Stimulated activated memory B cell treated with anti-CD40 and anti-IgM and Interleukin-4, amounts not matched to agents 10 μg/mL and 1 μg/mL and 100 μg/mL, for 72 hours (primary cell): ENCODE measurements at regions not wholly inside any gene's neighbourhood (a gene's known extent, or its start where the extent isn't known, plus 50 kb on each side); places are given as distances from the start of the nearest gene placed in this dataset.

ENCODE experiments used
- ATAC-seq: fragments of 150-1000 bp; cut with Tn5 transposase; 2 replicates; pipeline ENCODE4 v1.10.0; 2021
- H3K27ac Mint-ChIP-seq: one replicate; pipeline ENCODE4 v1.8.0; 2022; ENCODE audit warnings: mild to moderate bottlenecking, mixed read lengths
- H3K27me3 Mint-ChIP-seq: one replicate; pipeline ENCODE4 v1.8.0; 2022; ENCODE audit warnings: mixed read lengths
- H3K36me3 Mint-ChIP-seq: one replicate; pipeline ENCODE4 v1.8.0; 2022; ENCODE audit warnings: mixed read lengths
- H3K4me1 Mint-ChIP-seq: one replicate; pipeline ENCODE4 v1.8.0; 2022; ENCODE audit warnings: mixed read lengths
- H3K4me3 Mint-ChIP-seq: one replicate; pipeline ENCODE4 v1.8.0; 2022; ENCODE audit warnings: mild to moderate bottlenecking, moderate library complexity, mixed read lengths
- H3K9me3 Mint-ChIP-seq: one replicate; pipeline ENCODE4 v1.8.0; 2022; ENCODE audit warnings: mixed read lengths

- no peak for ATAC-seq
Observed at GRCh38 chr16:85254921-85255320, 142.6 kb upstream of the CIBAR2 start.

GRCh38 chr16:85255777-85256176 is 143.5 kb upstream of the CIBAR2 start:
- H3K4me1 Mint-ChIP-seq, result peaks cover 14% of the 10 kb centered on the region
- no peak overlapping the region for H3K27ac Mint-ChIP-seq
- H3K36me3 Mint-ChIP-seq, result no peaks in the 10 kb centered on the region
- no peak for ATAC-seq
- peaks cover 70% of the 10 kb centered on the region for H3K27me3 Mint-ChIP-seq
- H3K4me3 Mint-ChIP-seq, result no peak overlapping the region
- no peaks in the 10 kb centered on the region for H3K9me3 Mint-ChIP-seq

More at GRCh38 chr16:85254921-85255320, 142.6 kb upstream of the CIBAR2 start:
- Mint-ChIP-seq H3K36me3 (no peaks in the 10 kb centered on the region), H3K27ac (no peak overlapping the region), H3K27me3 (peaks cover 61% of the 10 kb centered on the region), H3K4me3 (no peak overlapping the region), H3K9me3 (no peaks in the 10 kb centered on the region), H3K4me1 (peaks cover 14% of the 10 kb centered on the region)

DNA sequence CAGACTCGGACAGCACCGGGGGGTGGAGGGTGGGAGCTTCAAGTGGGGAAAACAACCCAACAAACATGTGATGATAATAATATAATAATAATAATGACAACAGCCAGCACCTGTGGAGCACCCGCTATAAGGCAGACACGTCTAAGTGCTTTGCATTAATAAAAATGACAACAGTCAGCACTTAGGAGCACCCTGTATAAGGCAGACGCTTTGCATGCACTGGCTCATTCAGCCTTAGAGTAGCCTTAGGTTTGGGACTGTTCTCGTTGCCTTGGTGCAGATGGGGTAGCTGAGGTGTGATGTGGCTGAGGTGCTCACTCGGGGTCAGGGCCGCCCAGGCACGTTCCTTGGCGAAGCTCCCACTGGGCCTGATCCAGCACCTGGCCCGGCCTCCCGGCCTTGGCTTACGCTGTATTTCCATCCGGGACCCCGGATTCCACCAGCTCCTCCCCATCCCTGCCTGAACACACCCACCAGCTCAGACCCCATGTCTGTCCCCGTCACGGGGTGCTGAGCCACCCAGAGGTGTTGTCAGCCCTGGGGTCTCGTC is 144.0 kb upstream of the CIBAR2 start:
- Mint-ChIP-seq H3K4me3 (no peak overlapping the region), H3K27me3 (peaks cover 73% of the 10 kb centered on the region), H3K4me1 (peaks cover 19% of the 10 kb centered on the region), H3K9me3 (no peaks in the 10 kb centered on the region), H3K27ac (no peak overlapping the region), H3K36me3 (no peaks in the 10 kb centered on the region)
- no peak for ATAC-seq

DNA sequence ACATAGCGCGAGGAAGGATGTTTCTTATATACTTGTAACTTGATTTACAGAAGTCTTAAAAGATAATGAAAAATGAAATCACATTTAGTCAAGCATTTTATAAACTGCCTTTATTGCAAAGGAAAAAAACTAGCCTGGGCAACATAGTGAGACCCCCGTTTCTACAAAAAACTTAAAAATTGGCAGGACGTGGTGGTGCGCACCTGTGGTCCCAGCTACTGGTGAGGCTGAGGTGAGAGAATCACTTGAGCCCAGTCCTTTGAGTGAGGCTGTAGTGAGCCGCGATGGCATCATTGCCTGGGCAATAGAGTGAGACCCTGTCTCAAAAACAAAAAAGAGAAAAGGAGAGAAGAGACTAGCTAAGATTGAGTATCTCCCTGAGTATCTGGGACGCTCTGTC is 145.2 kb upstream of the CIBAR2 start:
- H3K9me3 Mint-ChIP-seq, result no peaks in the 10 kb centered on the region
- no peak overlapping the region for H3K27ac Mint-ChIP-seq
- no peak overlapping the region for H3K4me3 Mint-ChIP-seq
- ATAC-seq, result no peak
- no peaks in the 10 kb centered on the region for H3K36me3 Mint-ChIP-seq
- H3K4me1 Mint-ChIP-seq, result peaks cover 31% of the 10 kb centered on the region
- H3K27me3 Mint-ChIP-seq, result peaks cover 70% of the 10 kb centered on the region

DNA sequence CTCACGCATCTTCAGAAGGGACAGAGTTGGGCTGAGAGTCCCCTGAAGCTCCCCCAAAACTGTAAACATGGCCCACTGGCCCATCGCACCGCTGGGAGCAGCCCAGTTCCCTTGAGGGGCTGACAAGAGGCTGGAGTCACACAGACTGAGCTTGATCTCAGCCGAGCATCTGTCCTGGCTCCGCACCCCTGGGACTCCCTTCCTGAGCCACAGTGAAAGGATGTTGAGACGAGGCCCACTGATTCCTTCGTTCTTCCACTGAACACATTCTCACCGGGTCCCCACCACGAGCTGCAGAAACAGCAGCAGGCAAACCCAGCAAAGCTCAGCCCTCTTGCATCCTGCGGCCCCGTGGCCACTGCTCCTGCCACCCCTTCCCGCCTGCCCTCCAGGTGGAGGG is 145.9 kb upstream of the CIBAR2 start:
- ATAC-seq, result no peak
- Mint-ChIP-seq H3K4me3 (no peak overlapping the region), H3K36me3 (no peaks in the 10 kb centered on the region), H3K27ac (no peak overlapping the region), H3K4me1 (peaks cover 34% of the 10 kb centered on the region), H3K9me3 (no peaks in the 10 kb centered on the region), H3K27me3 (peaks cover 70% of the 10 kb centered on the region)

DNA sequence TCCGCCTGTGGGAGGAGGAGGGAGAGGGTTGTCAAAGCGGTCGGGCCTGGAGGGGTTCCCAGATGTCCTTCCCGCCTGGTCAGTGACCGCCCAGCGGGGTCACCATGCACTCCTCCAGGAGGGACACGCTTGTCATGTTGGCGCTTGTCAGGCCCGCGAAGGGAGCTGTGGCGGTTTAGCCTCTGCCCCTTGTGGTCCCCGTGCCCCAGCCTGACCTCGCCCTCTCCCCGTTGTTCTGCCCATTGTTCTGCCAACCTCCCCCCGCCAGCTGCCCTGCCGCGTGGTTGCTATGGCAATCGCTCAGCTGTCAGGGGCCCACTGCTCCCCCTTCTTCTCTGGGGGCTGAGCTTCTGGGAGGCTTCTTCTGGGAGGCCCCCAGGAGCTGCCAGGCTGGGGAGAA is 146.4 kb upstream of the CIBAR2 start:
- no peaks in the 10 kb centered on the region for H3K36me3 Mint-ChIP-seq
- peaks cover 69% of the 10 kb centered on the region for H3K27me3 Mint-ChIP-seq
- no peak overlapping the region for H3K27ac Mint-ChIP-seq
- no peak for ATAC-seq
- no peaks in the 10 kb centered on the region for H3K9me3 Mint-ChIP-seq
- no peak overlapping the region for H3K4me3 Mint-ChIP-seq
- peaks cover 34% of the 10 kb centered on the region for H3K4me1 Mint-ChIP-seq

DNA sequence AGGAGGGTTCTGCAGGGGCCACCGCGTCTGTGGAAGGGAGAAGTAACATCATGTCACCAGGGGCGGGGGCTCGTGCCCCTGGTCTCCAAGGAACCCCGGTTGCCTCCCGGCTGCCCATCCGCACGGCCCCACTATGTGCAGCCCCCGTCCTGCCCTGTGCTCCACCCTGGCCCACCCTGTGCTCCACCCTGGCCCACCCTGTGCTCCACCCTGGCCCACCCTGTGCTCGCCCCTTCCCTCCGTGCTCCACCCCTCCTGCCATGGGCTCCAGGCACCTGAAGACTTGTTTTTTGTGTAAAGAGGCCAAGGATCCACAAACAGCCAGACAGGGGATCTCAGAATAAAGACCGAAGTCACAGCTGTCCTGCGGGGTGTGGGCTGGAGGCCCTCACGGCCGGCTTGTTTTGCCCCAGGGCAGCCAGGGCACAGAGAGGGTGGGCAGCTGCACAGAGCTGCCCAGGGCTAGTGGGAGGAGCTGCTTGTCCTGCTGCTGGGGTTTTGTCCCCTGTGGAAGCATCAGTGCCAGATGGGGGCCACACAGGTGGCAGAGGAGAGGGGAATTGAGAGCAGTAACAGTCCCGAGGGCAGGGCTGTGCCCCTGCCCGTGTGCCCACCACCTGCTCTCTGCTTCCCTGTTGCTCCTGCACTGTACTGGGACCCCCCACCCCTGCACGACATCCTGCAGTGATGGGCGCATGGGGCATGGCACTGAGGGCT is 147.0 kb upstream of the CIBAR2 start:
- Mint-ChIP-seq H3K27ac (no peak overlapping the region), H3K27me3 (peaks cover 69% of the 10 kb centered on the region), H3K4me1 (peaks cover 34% of the 10 kb centered on the region), H3K36me3 (no peaks in the 10 kb centered on the region), H3K9me3 (no peaks in the 10 kb centered on the region), H3K4me3 (no peak overlapping the region)
- no peak for ATAC-seq

DNA sequence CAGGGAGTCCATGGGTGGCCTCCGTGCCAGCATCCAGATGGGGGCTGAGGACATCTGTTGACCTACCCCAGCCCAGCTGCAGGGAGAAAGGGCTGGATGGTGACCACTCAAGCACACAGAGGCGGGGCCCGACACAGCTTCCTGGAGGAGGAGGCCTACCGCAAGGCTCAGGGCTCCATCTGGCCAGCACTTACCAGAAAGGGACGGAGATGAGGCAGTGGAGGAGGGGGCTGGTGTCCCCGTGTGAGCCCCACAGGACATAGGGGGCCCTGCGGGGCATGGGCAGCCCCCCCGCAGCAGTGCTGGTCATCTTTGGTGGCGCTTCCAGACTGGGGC is 147.5 kb upstream of the CIBAR2 start:
- Mint-ChIP-seq H3K36me3 (no peaks in the 10 kb centered on the region), H3K4me3 (no peak overlapping the region), H3K27me3 (peaks cover 71% of the 10 kb centered on the region), H3K4me1 (peaks cover 34% of the 10 kb centered on the region), H3K9me3 (no peaks in the 10 kb centered on the region), H3K27ac (no peak overlapping the region)
- no peak for ATAC-seq

DNA sequence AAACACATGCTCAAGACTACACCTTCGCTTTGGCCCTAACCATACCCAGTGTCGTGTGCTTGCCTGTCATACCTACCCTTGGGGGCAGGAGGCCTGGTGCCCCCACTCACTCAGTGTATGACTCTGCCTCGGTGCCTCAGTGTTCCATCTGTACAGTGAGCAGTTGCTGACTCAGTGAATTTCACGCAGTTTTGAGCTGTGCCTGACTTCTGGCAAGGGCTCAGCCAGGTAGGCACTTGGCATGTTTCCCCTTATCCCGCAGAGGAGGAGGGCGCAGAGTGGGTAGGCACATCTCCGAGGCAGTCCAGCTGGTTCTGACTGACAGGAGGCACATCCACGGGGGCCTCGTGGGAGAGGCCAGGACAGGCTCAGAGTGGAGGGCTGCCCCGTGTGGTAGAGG is 148.9 kb upstream of the CIBAR2 start:
- no peak overlapping the region for H3K27ac Mint-ChIP-seq
- peaks cover 81% of the 10 kb centered on the region for H3K27me3 Mint-ChIP-seq
- no peak overlapping the region for H3K4me3 Mint-ChIP-seq
- ATAC-seq, result no peak
- H3K9me3 Mint-ChIP-seq, result no peaks in the 10 kb centered on the region
- peaks cover 34% of the 10 kb centered on the region for H3K4me1 Mint-ChIP-seq
- no peaks in the 10 kb centered on the region for H3K36me3 Mint-ChIP-seq

DNA sequence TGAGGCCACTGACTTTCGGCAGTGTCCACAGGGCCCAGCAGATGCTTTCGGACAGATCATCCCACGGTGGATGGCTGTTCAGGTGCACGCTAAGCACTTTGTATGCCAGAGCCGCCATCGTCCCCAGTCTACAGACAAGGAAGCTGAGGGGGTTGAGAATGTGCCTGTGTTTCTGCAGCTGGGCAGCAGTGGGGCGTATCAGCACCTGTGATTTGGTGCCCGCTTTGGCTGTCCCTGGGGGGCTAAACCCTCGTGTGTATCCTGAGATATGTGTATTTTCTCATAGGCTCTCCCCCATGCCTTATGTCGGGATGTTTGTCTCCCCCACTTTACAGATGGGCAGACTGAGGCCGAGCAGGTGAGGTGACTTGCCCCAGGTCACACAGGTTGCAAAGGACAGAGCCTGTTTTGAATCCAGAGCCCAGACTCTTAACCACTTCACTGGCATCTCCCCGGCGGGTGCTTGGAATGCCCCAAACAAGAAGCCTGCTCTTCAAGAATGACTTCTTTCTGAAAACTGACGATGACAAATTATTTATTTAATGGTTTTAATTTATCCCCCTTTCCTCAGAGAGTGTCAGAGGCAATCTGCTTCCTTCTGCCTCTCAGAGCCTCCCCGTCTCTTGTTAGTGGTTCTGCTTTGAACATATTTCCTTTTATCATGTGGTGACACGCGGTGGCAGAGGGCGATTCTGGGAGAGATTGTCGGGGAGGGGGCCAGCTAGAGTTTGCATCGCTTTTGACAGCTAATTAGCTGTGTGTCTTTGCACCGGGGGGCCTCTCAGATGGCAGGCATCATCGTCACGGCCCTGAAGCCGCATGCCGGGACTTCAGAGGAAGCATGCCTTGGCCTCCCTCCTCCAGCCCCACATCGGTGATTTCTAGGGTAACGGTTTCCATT is 149.6 kb upstream of the CIBAR2 start:
- Mint-ChIP-seq H3K27ac (no peak overlapping the region), H3K4me3 (no peak overlapping the region), H3K4me1 (peaks cover 34% of the 10 kb centered on the region), H3K27me3 (peaks cover 74% of the 10 kb centered on the region), H3K36me3 (no peaks in the 10 kb centered on the region), H3K9me3 (no peaks in the 10 kb centered on the region)
- ATAC-seq, result no peak

DNA sequence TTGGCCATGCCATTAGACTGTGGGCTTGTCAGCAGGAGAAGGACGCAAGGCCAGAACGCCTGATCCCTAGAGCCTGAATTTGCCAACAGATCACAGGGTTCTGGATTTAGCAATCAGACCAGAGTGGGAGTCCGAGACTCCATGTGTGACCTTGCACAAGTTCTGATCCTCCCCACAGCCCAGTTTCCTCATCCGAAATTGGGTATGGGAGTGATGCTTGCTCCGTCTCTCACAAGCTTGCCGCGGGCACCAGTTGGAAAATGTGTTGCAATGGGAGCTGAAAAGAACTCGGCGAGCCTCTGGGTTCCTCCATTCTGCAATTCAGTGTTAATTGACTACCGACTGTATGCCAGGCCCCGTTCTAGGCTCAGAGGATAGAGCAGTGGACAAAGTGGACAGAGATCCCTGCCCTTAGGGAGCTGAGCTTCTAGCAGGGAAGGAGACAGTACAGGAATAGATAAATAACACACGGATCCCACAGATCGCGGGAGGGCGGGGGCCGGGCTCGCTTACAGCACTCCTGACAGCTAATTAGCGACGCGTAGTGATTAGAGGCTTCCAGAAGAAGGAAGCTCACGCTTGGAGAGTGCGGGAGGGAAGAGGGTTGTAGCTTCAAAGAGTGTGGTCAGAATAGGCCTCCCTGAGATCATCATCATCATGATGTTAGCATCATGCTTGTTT is 150.4 kb upstream of the CIBAR2 start:
- Mint-ChIP-seq H3K36me3 (no peaks in the 10 kb centered on the region), H3K27ac (no peak overlapping the region), H3K4me3 (no peak overlapping the region), H3K9me3 (no peaks in the 10 kb centered on the region), H3K27me3 (peaks cover 66% of the 10 kb centered on the region), H3K4me1 (peaks cover 34% of the 10 kb centered on the region)
- no peak for ATAC-seq

DNA sequence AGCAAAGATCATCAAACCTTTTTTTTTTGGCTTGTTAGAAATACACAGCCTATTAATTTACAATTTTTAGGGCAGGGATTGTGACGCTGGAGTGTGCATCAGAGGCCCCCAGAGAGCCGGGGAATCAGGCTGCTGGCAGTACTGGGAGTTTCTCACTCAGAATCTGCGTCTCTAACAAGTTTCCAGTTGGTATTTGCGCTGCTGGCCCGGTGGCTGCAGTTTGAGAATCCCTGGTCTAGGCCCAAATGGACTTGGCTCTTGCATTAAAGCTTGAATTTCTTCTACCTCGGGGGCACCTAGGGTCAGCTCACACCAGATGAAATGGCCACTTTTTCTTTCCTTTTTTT is 150.9 kb upstream of the CIBAR2 start:
- H3K27ac Mint-ChIP-seq, result no peak overlapping the region
- no peak for ATAC-seq
- no peak overlapping the region for H3K4me3 Mint-ChIP-seq
- H3K4me1 Mint-ChIP-seq, result peaks cover 34% of the 10 kb centered on the region
- peaks cover 61% of the 10 kb centered on the region for H3K27me3 Mint-ChIP-seq
- no peaks in the 10 kb centered on the region for H3K9me3 Mint-ChIP-seq
- no peaks in the 10 kb centered on the region for H3K36me3 Mint-ChIP-seq

DNA sequence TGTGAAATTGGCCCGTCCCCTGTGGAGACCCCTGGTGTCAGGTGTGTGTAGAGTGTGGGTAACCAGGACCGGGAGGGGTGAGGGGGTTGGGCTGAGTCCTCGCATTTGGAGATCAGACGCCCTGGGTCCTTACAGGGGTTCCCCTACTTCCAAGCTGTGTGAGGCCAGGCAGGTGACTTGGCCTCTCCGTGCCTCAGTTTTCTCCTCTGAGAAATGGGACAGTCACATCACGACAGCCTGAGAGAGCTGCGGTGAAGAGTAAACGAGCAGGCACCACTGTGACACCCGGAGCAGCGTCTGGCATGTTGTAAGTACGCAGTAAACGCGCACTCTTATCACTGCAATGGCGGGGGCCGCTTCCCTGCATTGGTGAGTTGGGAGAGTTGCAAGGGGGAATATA is 152.5 kb upstream of the CIBAR2 start:
- peak; percentile 2 for ATAC-seq
- Mint-ChIP-seq H3K4me3 (no peak overlapping the region), H3K36me3 (no peaks in the 10 kb centered on the region), H3K9me3 (no peaks in the 10 kb centered on the region), H3K27me3 (peaks cover 46% of the 10 kb centered on the region), H3K4me1 (peaks cover 21% of the 10 kb centered on the region), H3K27ac (no peak overlapping the region)

DNA sequence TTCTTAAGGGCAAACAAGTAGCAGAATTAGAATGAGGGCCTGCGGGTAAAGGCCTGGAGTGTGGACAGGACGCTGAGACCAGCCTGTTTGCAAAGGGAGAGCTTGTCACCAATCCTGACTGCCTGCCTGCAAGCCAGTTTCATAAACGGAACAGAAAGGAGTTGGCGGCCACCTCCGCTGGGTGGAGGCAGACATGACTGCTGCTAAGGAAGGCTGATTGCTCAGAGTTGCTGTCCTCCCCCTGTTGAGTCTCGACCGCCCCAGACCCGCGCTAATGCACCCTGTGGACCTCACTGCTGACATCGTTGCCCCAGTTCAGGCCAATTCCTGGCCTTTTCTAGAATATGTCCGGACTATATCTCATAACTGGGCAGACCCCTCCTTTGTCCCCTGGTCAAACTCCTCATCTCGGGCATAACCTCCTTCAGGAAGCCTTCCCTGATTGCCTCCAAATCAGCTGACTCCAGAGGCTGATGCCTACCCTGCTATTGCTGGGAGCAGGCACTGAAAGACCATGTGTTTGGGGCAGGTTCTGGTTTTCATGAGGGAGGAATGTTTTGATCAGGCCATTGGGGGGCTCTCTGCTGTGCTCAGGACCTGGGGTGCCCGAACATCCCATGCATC is 153.0 kb upstream of the CIBAR2 start:
- no peaks in the 10 kb centered on the region for H3K9me3 Mint-ChIP-seq
- H3K4me1 Mint-ChIP-seq, result peaks cover 20% of the 10 kb centered on the region
- H3K27ac Mint-ChIP-seq, result no peak overlapping the region

DNA sequence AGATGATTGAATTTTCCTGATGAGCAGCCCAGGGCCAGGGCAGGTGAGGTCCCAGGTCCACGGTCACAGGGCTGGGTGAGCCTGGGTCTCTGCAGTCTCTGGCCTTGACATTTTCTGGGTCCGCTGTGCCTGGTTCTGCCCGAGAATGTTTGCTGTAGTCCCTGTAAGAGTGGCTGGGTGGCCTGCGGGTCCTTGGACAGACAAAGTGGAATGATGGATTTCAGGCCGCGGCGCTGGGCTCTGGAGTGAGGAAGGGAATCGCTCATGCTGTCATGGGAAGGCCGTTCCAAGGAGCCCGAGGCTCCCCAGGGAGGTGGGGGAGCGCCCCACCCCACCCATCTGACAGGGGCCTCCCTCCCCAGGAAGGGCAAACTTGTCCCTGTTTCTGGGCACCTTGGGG is 153.5 kb upstream of the CIBAR2 start:
- no peak overlapping the region for H3K27ac Mint-ChIP-seq
- peaks cover 19% of the 10 kb centered on the region for H3K4me1 Mint-ChIP-seq
- no peaks in the 10 kb centered on the region for H3K9me3 Mint-ChIP-seq
- H3K4me3 Mint-ChIP-seq, result no peak overlapping the region
- ATAC-seq, result no peak
- H3K27me3 Mint-ChIP-seq, result peaks cover 43% of the 10 kb centered on the region
- H3K36me3 Mint-ChIP-seq, result no peaks in the 10 kb centered on the region

More for the DNA sequence above, 153.0 kb upstream of the CIBAR2 start:
- Mint-ChIP-seq H3K36me3 (no peaks in the 10 kb centered on the region), H3K27me3 (peaks cover 43% of the 10 kb centered on the region), H3K4me3 (no peak overlapping the region)
- ATAC-seq, result no peak
